Osteoblast (primary cell): ENCODE measurements at regions not wholly inside any gene's neighbourhood (a gene's known extent, or its start where the extent isn't known, plus 50 kb on each side); places are given as distances from the start of the nearest gene placed in this dataset.
A peak's percentile ranks its signal among the peaks of the same experiment; 100 is the strongest.

Experiments used
- DNase-seq: peaks from one replicate; pipeline ENCODE4 v3.0.0; 2011; ENCODE audit warnings: low spot score, mixed read lengths; ENCODE audit not compliant: insufficient read length; ENCODE audit errors: missing footprints
- H2AFZ ChIP-seq: 2 replicates; pipeline ENCODE4 v1.6.0; 2011; ENCODE audit warnings: mild to moderate bottlenecking, low read length
- H3K27ac ChIP-seq: 2 replicates; pipeline ENCODE4 v1.5.1; 2011; ENCODE audit warnings: mild to moderate bottlenecking, low read depth, low read length, moderate library complexity
- H3K27me3 ChIP-seq: 2 replicates; pipeline ENCODE4 v1.6.0; 2012; ENCODE audit warnings: mild to moderate bottlenecking, control low read depth, inconsistent platforms, low read length, moderate library complexity; ENCODE audit not compliant: insufficient read depth
- H3K36me3 ChIP-seq: 2 replicates; pipeline ENCODE4 v1.5.1; 2011; ENCODE audit warnings: mild to moderate bottlenecking, low read length, control low read depth, moderate library complexity; ENCODE audit not compliant: insufficient read depth
- H3K4me1 ChIP-seq: 2 replicates; pipeline ENCODE4 v1.5.1; 2011; ENCODE audit warnings: mild to moderate bottlenecking, low read length, control low read depth, moderate library complexity; ENCODE audit not compliant: insufficient read depth
- H3K4me2 ChIP-seq: 2 replicates; pipeline ENCODE4 v1.6.0; 2011; ENCODE audit warnings: mild to moderate bottlenecking, low read length; ENCODE audit not compliant: insufficient read depth
- H3K4me3 ChIP-seq: fragments of 200-600 bp; sonication (generic); 3 replicates; pipeline ENCODE4 v1.5.1; 2012; ENCODE audit warnings: mild to moderate bottlenecking, low read length, inconsistent platforms; ENCODE audit not compliant: insufficient read depth
- H3K79me2 ChIP-seq: 2 replicates; pipeline ENCODE4 v1.6.0; 2012; ENCODE audit warnings: mild to moderate bottlenecking, low read length, control low read depth, inconsistent platforms; ENCODE audit not compliant: insufficient read depth
- H3K9me3 ChIP-seq: 2 replicates; pipeline ENCODE4 v1.5.1; 2011; ENCODE audit warnings: low read depth, low read length, control low read depth
- H4K20me1 ChIP-seq: 2 replicates; pipeline ENCODE4 v1.6.0; 2012; ENCODE audit warnings: mild to moderate bottlenecking, low read length, control low read depth; ENCODE audit not compliant: insufficient read depth
- CTCF ChIP-seq: IDR thresholded peaks from 2 replicates; pipeline ENCODE4 v1.5.1; 2011; ENCODE audit warnings: mild to moderate bottlenecking, low read depth, low read length, moderate library complexity; ENCODE audit errors: extremely low read depth

DNA sequence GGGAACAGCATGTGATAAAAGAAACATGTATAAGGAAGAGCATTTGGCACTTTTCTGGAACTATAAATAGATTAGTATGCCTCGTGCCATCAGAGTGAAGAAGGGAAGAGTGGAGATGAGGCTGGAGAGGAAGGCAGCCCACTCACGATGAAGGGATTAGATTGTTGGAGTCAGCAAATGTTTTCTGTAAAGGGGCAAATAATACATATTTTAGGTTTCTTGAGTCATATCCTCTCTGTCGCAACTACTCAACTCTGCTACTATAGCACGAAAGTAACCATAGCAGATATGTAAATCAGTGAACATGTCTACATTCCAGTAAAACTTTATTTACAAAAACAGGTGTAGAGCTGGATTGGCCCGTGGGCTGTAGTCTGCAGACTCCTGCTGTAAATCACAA lies 147.8 kb downstream of the TENT5C start:
- Histone ChIP-seq H3K4me1 (peaks cover 11% of the 10 kb centered on the region), H3K79me2 (no peaks in the 10 kb centered on the region), H2AFZ (no peak overlapping the region), H3K27me3 (no peaks in the 10 kb centered on the region), H3K9me3 (no peaks in the 10 kb centered on the region), H3K36me3 (no peaks in the 10 kb centered on the region), H3K4me3 (peak overlapping the region; percentile 41), H3K27ac (no peak overlapping the region), H4K20me1 (no peaks in the 10 kb centered on the region), H3K4me2 (peak overlapping the region; percentile 73)
- peak; percentile 83 for DNase-seq
- no peak for TF ChIP-seq CTCF

DNA sequence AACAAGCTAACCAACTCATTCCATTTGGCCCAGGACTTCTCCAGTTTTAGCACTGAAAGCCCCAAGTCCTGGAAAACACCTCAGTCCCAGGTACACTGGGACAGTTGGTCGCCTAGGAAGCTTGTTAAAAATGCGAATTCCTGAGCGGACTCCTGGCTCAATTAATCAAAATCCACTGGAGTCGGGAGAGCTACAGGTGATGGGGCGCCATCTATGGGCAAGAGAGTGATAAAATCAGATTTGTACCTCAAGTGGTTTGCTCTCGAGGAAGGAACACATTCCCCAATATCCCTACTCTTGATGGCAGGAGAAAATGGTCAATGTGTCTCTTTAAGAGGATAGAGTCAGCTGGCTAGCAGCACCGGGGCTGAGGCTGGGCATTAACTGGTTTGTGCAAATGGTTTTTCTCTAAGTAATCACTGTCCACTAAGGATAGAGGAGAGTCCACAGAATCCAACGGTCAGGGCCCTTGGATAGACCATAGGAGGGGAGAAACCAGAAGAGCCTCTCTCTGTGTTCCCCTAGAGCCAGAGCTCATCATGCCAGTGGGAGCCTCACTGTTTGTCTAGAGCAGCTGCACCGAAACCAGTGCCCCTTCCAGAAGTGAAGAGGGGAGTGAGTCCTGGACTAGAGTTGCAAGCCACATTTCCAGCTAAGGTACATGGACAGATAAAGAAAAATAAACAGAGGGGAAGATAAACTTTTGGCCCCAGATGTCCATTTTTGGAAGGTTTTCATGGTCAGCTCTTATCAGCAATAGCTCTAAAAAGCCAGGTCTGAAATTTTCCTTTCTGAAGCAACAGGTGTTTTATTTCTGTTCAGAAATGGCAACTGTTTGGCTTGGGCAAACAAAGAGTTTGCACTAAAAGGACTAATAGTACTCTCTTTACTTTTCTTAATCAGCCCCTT lies 148.5 kb downstream of the TENT5C start:
- peak overlapping the region; percentile 73 for H3K4me2 ChIP-seq
- no peaks in the 10 kb centered on the region for H4K20me1 ChIP-seq
- no peaks in the 10 kb centered on the region for H3K79me2 ChIP-seq
- H2AFZ ChIP-seq = no peak overlapping the region
- no peaks in the 10 kb centered on the region for H3K9me3 ChIP-seq
- H3K27ac ChIP-seq = no peak overlapping the region
- peak overlapping the region; percentile 41 for H3K4me3 ChIP-seq
- no peaks in the 10 kb centered on the region for H3K27me3 ChIP-seq
- no peaks in the 10 kb centered on the region for H3K36me3 ChIP-seq
- peaks cover 11% of the 10 kb centered on the region for H3K4me1 ChIP-seq
- DNase-seq = peak; percentile 90
- TF ChIP-seq CTCF = peak; percentile 81

DNA sequence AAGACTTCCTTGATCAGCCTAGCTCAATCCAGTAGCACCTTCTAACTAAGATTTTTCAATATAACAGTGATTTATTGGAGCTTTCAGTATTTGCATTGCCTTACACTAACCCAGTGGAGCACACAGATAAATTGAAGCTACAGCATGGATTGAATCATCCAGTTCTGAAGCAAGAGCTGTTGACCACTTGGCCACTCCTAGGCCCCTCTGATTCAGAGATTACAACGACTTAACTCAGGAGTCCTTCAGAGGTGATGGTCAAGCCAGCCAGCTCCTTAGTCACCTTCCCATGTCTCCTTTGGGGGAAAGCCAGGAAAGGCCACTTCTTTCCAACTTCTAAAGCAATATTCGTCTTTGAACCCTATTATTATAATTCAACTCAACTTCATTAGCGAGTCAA lies 151.8 kb downstream of the TENT5C start:
- Histone ChIP-seq H4K20me1 (no peaks in the 10 kb centered on the region), H3K27me3 (peaks cover 2% of the 10 kb centered on the region), H3K4me2 (no peak overlapping the region), H3K4me3 (no peak overlapping the region), H3K27ac (no peak overlapping the region), H3K79me2 (no peaks in the 10 kb centered on the region), H3K36me3 (no peaks in the 10 kb centered on the region), H2AFZ (no peak overlapping the region), H3K9me3 (no peaks in the 10 kb centered on the region), H3K4me1 (peaks cover 11% of the 10 kb centered on the region)
- no peak for TF ChIP-seq CTCF
- DNase-seq = no peak
